ENCODE measurements at regions not wholly inside any gene's neighbourhood (a gene's known extent, or its start where the extent isn't known, plus 50 kb on each side); places are given as distances from the start of the nearest gene placed in this dataset.

DNA sequence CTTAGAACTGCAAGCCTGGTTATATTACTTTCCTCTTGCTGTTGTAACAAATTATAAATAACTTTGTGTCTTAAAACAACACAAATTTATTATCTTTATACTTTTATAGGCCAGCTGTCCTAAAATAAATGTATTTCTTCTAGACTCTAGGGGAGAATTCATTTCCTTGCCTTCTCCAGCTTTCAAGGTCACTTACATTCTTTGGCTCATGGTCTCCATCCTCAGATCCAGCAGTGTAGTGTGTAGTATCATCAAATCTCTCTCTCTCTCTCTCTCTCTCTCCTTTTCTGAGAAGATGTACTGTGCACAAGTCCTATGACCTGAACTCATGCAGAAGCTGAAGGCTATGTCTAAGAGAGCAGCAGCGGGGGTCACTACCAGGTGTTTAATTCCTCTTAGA is 1510.6 kb downstream of the MRPL39 start (continued):
- TF ChIP-seq HNF4A (conservative IDR thresholded peaks at IDR 0.05) (no peak), JUND (IDR thresholded peaks at IDR 0.05) (no peak), RXRA (IDR thresholded peaks at IDR 0.05) (no peak), RAD21 (IDR thresholded peaks at IDR 0.05) (no peak), FOXA2 (IDR thresholded peaks at IDR 0.05) (no peak)
- TF ChIP-seq, protein P1, sequence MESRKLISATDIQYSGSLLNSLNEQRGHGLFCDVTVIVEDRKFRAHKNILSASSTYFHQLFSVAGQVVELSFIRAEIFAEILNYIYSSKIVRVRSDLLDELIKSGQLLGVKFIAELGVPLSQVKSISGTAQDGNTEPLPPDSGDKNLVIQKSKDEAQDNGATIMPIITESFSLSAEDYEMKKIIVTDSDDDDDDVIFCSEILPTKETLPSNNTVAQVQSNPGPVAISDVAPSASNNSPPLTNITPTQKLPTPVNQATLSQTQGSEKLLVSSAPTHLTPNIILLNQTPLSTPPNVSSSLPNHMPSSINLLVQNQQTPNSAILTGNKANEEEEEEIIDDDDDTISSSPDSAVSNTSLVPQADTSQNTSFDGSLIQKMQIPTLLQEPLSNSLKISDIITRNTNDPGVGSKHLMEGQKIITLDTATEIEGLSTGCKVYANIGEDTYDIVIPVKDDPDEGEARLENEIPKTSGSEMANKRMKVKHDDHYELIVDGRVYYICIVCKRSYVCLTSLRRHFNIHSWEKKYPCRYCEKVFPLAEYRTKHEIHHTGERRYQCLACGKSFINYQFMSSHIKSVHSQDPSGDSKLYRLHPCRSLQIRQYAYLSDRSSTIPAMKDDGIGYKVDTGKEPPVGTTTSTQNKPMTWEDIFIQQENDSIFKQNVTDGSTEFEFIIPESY (IDR thresholded peaks at IDR 0.05): no peak

- TF ChIP-seq CTCF (IDR thresholded peaks at IDR 0.05; ENCODE audit: low read depth, low read length, missing input control) (no peak), HNF4A (conservative IDR thresholded peaks at IDR 0.05) (no peak), NR2F2 (IDR thresholded peaks at IDR 0.05) (no peak), RAD21 (IDR thresholded peaks at IDR 0.05) (no peak), REST (IDR thresholded peaks at IDR 0.05) (no peak), RXRA (IDR thresholded peaks at IDR 0.05) (no peak), FOXA1 (IDR thresholded peaks at IDR 0.05) (no peak), YY1 (IDR thresholded peaks at IDR 0.05) (no peak), TAF1 (conservative IDR thresholded peaks at IDR 0.05) (no peak), GABPA (IDR thresholded peaks at IDR 0.05 in 1 of 2, conservative IDR thresholded peaks at IDR 0.05 in 1 of 2) (no peak), FOXA2 (IDR thresholded peaks at IDR 0.05) (no peak)
- TF ChIP-seq, protein P2, sequence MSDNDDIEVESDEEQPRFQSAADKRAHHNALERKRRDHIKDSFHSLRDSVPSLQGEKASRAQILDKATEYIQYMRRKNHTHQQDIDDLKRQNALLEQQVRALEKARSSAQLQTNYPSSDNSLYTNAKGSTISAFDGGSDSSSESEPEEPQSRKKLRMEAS (IDR thresholded peaks at IDR 0.05): no peak
- Histone ChIP-seq H3K4me3 (ENCODE audit: low read depth in 1 of 3, low read length in 3 of 3) (no peak overlapping the region), H3K27ac (ENCODE audit: low read depth in 1 of 2, low read length in 2 of 2) (no peak overlapping the region), H3K36me3 (ENCODE audit: control insufficient read depth in 4 of 4, insufficient read depth in 3 of 4, low read depth in 1 of 4, low read length in 3 of 4) (no peaks in the 10 kb centered on the region), H3K27me3 (ENCODE audit: control insufficient read depth in 4 of 4, insufficient read depth in 4 of 4, low read length in 3 of 4) (no peaks in the 10 kb centered on the region), H3K9ac (ENCODE audit: low read depth in 1 of 2, low read length in 2 of 2) (no peak overlapping the region), H3K4me1 (ENCODE audit: control insufficient read depth in 4 of 4, insufficient read depth in 4 of 4, low read length in 3 of 4) (no peaks in the 10 kb centered on the region), H3K9me3 (ENCODE audit: control insufficient read depth in 4 of 4, low read length in 3 of 4) (no peaks in the 10 kb centered on the region)
- DNase-seq (ENCODE audit: low spot score): no peak
Measured at GRCh38 chr21:24093032-24093431, 1514.2 kb downstream of the MRPL39 start.

- Histone ChIP-seq H3K27ac (ENCODE audit: low read depth in 1 of 2, low read length in 2 of 2) (no peak overlapping the region), H3K4me1 (ENCODE audit: control insufficient read depth in 4 of 4, insufficient read depth in 4 of 4, low read length in 3 of 4) (no peaks in the 10 kb centered on the region), H3K9ac (ENCODE audit: low read depth in 1 of 2, low read length in 2 of 2) (no peak overlapping the region), H3K9me3 (ENCODE audit: control insufficient read depth in 4 of 4, low read length in 3 of 4) (no peaks in the 10 kb centered on the region), H3K27me3 (ENCODE audit: control insufficient read depth in 4 of 4, insufficient read depth in 4 of 4, low read length in 3 of 4) (no peaks in the 10 kb centered on the region), H3K36me3 (ENCODE audit: control insufficient read depth in 4 of 4, insufficient read depth in 3 of 4, low read depth in 1 of 4, low read length in 3 of 4) (no peaks in the 10 kb centered on the region), H3K4me3 (ENCODE audit: low read depth in 1 of 3, low read length in 3 of 3) (no peak overlapping the region)
- TF ChIP-seq, protein P3, sequence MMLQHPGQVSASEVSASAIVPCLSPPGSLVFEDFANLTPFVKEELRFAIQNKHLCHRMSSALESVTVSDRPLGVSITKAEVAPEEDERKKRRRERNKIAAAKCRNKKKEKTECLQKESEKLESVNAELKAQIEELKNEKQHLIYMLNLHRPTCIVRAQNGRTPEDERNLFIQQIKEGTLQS (IDR thresholded peaks at IDR 0.05): no peak
- TF ChIP-seq TAF1 (conservative IDR thresholded peaks at IDR 0.05) (no peak), RXRA (IDR thresholded peaks at IDR 0.05) (no peak), YY1 (IDR thresholded peaks at IDR 0.05) (no peak), HNF4A (conservative IDR thresholded peaks at IDR 0.05) (no peak), NR2F2 (IDR thresholded peaks at IDR 0.05) (no peak), EGR1 (IDR thresholded peaks at IDR 0.05; ENCODE audit: low read depth in 2 of 2) (no peak), FOXA1 (IDR thresholded peaks at IDR 0.05) (no peak), REST (IDR thresholded peaks at IDR 0.05) (no peak), RAD21 (IDR thresholded peaks at IDR 0.05) (no peak), HNF4G (IDR thresholded peaks at IDR 0.05) (no peak), SP1 (IDR thresholded peaks at IDR 0.05) (no peak), JUND (IDR thresholded peaks at IDR 0.05) (no peak), GABPA (IDR thresholded peaks at IDR 0.05 in 1 of 2, conservative IDR thresholded peaks at IDR 0.05 in 1 of 2) (no peak)
- TF ChIP-seq, protein P2 (IDR thresholded peaks at IDR 0.05): no peak
- DNase-seq (ENCODE audit: low spot score): no peak
Measured at GRCh38 chr21:24076179-24076578, 1531.1 kb downstream of the MRPL39 start.
